HCT116 (cell line): ENCODE measurements at regions not wholly inside any gene's neighbourhood (a gene's known extent, or its start where the extent isn't known, plus 50 kb on each side); places are given as distances from the start of the nearest gene placed in this dataset.

Experiments used
- EZH2 ChIP-seq: fragments of 200-600 bp; sonication (generic); IDR thresholded peaks from 2 replicates; pipeline ENCODE4 v1.6.1; 2017; ENCODE audit warnings: antibody characterized with exemption, mixed run types
- POLR2A ChIP-seq: IDR thresholded peaks from 2 replicates; pipeline ENCODE4 v1.7.0; 2011; ENCODE audit warnings: borderline replicate concordance; ENCODE audit not compliant: insufficient read depth, insufficient read length; ENCODE audit errors: extremely low read depth
- POLR2AphosphoS5 ChIP-seq: IDR thresholded peaks from 2 replicates; pipeline ENCODE4 v1.6.1; 2011; ENCODE audit warnings: mild to moderate bottlenecking, low read depth, low read length, moderate library complexity
- RAD21 ChIP-seq: IDR thresholded peaks from 2 replicates; pipeline ENCODE4 v1.6.1; 2012; ENCODE audit warnings: low read depth, mild to moderate bottlenecking
- TF ChIP-seq, protein P1 (sequence below): IDR thresholded peaks from 2 replicates; pipeline ENCODE4 v1.6.1; 2012; ENCODE audit warnings: low read depth

DNA sequence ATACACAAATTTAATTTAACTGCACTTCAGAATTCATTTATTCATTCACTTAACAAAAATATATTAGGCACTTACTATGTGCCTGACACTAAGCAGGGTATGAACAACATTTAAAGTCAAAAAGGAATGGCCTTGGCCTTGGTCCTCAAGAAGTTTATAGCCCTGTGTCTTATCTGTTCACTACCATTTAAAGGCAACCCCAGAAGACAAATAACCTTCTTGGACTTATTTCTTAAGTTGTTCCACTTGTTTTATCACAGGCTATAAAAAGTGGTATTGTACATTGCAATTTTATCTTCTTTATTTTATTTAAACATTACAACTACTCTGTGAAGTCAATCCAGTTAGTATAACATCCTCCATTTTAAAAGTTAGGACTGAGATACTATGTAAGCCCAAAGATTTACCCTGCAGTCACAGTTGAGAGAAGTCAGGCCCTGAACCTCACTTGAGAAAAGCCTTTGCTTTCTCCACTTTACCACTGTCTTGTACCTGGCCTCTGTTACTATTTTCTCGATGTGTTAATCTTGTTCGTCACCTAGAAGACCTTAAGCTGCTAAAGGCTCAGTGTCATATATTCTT is 305.6 kb upstream of the DIPK2B start:
- TF ChIP-seq POLR2A (no peak), POLR2AphosphoS5 (no peak; the same call in 1 of the 2 replicates), EZH2 (no peak), RAD21 (no peak)
- TF ChIP-seq, protein P1, sequence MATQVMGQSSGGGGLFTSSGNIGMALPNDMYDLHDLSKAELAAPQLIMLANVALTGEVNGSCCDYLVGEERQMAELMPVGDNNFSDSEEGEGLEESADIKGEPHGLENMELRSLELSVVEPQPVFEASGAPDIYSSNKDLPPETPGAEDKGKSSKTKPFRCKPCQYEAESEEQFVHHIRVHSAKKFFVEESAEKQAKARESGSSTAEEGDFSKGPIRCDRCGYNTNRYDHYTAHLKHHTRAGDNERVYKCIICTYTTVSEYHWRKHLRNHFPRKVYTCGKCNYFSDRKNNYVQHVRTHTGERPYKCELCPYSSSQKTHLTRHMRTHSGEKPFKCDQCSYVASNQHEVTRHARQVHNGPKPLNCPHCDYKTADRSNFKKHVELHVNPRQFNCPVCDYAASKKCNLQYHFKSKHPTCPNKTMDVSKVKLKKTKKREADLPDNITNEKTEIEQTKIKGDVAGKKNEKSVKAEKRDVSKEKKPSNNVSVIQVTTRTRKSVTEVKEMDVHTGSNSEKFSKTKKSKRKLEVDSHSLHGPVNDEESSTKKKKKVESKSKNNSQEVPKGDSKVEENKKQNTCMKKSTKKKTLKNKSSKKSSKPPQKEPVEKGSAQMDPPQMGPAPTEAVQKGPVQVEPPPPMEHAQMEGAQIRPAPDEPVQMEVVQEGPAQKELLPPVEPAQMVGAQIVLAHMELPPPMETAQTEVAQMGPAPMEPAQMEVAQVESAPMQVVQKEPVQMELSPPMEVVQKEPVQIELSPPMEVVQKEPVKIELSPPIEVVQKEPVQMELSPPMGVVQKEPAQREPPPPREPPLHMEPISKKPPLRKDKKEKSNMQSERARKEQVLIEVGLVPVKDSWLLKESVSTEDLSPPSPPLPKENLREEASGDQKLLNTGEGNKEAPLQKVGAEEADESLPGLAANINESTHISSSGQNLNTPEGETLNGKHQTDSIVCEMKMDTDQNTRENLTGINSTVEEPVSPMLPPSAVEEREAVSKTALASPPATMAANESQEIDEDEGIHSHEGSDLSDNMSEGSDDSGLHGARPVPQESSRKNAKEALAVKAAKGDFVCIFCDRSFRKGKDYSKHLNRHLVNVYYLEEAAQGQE = no peak
